ENCODE measurements at regions not wholly inside any gene's neighbourhood (a gene's known extent, or its start where the extent isn't known, plus 50 kb on each side); places are given as distances from the start of the nearest gene placed in this dataset.

DNA sequence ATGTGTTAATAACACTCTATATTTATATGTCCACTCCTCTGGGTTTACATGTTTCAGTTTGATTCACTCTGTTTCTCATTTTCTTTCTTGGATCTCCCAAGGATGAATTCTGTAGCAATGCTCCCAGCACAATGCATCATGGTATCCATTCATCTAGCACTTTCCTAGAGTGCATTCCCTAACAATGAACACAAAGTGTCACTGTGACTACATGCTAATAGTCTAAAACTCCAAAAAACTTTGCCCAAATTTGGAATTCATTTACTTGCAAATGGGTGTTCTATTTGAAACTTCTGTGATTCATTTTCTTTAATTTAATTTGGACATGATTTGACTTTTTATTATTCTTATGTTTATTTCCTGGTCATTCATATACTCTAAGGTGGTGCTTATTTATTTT lies 286.3 kb downstream of the POU4F1 start:
- POLR2A ChIA-PET = no interaction called here
- Histone ChIP-seq H3K4me3 (ENCODE audit: low read length) (no peak overlapping the region), H3K27me3 (ENCODE audit: insufficient read depth, low read length, poor library complexity, severe bottlenecking) (no peaks in the 10 kb centered on the region), H3K9me3 (ENCODE audit: low read length) (no peaks in the 10 kb centered on the region), H3K4me1 (ENCODE audit: insufficient read depth, low read length) (no peaks in the 10 kb centered on the region), H3K36me3 (ENCODE audit: insufficient read depth, low read length) (no peaks in the 10 kb centered on the region), H3K27ac (ENCODE audit: low read depth, low read length) (no peak overlapping the region)
- Mint-ChIP-seq H3K4me1 (no peaks in the 10 kb centered on the region), H3K9me3 (no peaks in the 10 kb centered on the region), H3K27ac (no peak overlapping the region), H3K27me3 (peaks cover 0 to 2% of the 10 kb centered on the region in 2 donors), H3K4me3 (no peak overlapping the region), H3K36me3 (no peaks in the 10 kb centered on the region)
- CTCF ChIA-PET = no interaction called here
- no peak for DNase-seq

DNA sequence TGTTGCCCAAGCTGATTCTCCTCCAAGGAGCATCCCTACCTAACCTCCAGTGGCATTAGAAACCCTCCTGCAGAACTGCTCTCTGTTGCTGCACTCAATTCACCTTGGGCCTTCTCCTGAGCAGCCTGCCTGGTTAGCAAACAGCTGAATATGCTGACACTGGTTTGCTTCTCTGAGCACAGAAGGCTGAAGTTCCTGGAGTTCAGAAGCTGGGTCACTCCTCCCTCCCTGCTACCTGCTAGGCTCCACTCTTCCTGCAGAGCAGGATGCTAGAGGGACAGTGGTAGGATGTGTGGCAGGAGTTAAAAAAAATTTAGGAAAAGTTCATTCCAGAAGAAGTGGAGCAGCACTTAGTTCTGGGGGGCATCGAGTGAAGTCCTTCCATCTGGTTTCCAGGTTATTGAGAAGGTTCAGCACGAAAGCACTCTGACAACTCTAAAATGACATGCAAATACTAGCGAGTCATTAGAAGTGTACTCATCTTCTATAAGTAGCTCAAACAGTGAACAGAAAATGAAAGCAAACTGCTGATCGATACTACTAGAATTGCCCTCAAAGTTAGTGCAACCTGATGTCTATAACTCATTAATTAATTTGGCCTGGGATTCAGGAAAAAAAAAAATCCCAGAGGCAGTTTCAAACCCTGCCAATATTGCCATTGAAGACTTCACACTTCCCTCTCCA lies 293.7 kb downstream of the POU4F1 start:
- no peak overlapping the region for H3K27ac ChIP-seq (ENCODE audit: low read depth, low read length)
- no peak for DNase-seq
- Mint-ChIP-seq H3K4me3 (no peak overlapping the region), H3K9me3 (peaks cover 0 to 2% (median 0%) of the 10 kb centered on the region in 5 donors), H3K27me3 (no peaks in the 10 kb centered on the region), H3K27ac (no peak overlapping the region), H3K4me1 (no peaks in the 10 kb centered on the region), H3K36me3 (no peaks in the 10 kb centered on the region)
- H3K9me3 ChIP-seq (ENCODE audit: low read length) = no peaks in the 10 kb centered on the region
- no peaks in the 10 kb centered on the region for H3K27me3 ChIP-seq (ENCODE audit: insufficient read depth, low read length, poor library complexity, severe bottlenecking)
- no peaks in the 10 kb centered on the region for H3K36me3 ChIP-seq (ENCODE audit: insufficient read depth, low read length)
- no peaks in the 10 kb centered on the region for H3K4me1 ChIP-seq (ENCODE audit: insufficient read depth, low read length)
- H3K4me3 ChIP-seq (ENCODE audit: low read length) = no peak overlapping the region
- ChIA-PET CTCF (no interaction called here), POLR2A (no interaction called here)

GRCh38 chr13:78306519-78307206 lies 296.7 kb downstream of the POU4F1 start:
- ChIA-PET POLR2A (no interaction called here), CTCF (no interaction called here)
- no peak for DNase-seq
- H3K27ac Mint-ChIP-seq = no peak overlapping the region
- Histone ChIP-seq H3K4me1 (ENCODE audit: insufficient read depth, low read length) (no peaks in the 10 kb centered on the region), H3K36me3 (ENCODE audit: insufficient read depth, low read length) (no peaks in the 10 kb centered on the region), H3K9me3 (ENCODE audit: low read length) (no peaks in the 10 kb centered on the region), H3K27me3 (ENCODE audit: insufficient read depth, low read length, poor library complexity, severe bottlenecking) (no peaks in the 10 kb centered on the region), H3K27ac (ENCODE audit: low read depth, low read length) (no peak overlapping the region), H3K4me3 (ENCODE audit: low read length) (no peak overlapping the region)
- H3K4me3 Mint-ChIP-seq = no peak overlapping the region
- no peaks in the 10 kb centered on the region for H3K36me3 Mint-ChIP-seq
- H3K4me1 Mint-ChIP-seq = no peaks in the 10 kb centered on the region
- H3K27me3 Mint-ChIP-seq = no peaks in the 10 kb centered on the region
- peaks cover 0 to 2% (median 0%) of the 10 kb centered on the region in 5 donors for H3K9me3 Mint-ChIP-seq

GRCh38 chr13:78305171-78305570 lies 298.2 kb downstream of the POU4F1 start:
- H3K4me1 Mint-ChIP-seq = no peaks in the 10 kb centered on the region
- no peak overlapping the region for H3K27ac ChIP-seq (ENCODE audit: low read depth, low read length)
- H3K9me3 ChIP-seq (ENCODE audit: low read length) = no peaks in the 10 kb centered on the region
- H3K27me3 Mint-ChIP-seq = no peaks in the 10 kb centered on the region
- ChIA-PET POLR2A (no interaction called here), CTCF (no interaction called here)
- no peaks in the 10 kb centered on the region for H3K36me3 ChIP-seq (ENCODE audit: insufficient read depth, low read length)
- no peak for DNase-seq
- H3K4me1 ChIP-seq (ENCODE audit: insufficient read depth, low read length) = no peaks in the 10 kb centered on the region
- H3K4me3 Mint-ChIP-seq = no peak overlapping the region
- H3K36me3 Mint-ChIP-seq = no peaks in the 10 kb centered on the region
- H3K27me3 ChIP-seq (ENCODE audit: insufficient read depth, low read length, poor library complexity, severe bottlenecking) = no peaks in the 10 kb centered on the region
- H3K9me3 Mint-ChIP-seq = peaks cover 0 to 2% (median 0%) of the 10 kb centered on the region in 5 donors
- no peak overlapping the region for H3K27ac Mint-ChIP-seq
- H3K4me3 ChIP-seq (ENCODE audit: low read length) = no peak overlapping the region

DNA sequence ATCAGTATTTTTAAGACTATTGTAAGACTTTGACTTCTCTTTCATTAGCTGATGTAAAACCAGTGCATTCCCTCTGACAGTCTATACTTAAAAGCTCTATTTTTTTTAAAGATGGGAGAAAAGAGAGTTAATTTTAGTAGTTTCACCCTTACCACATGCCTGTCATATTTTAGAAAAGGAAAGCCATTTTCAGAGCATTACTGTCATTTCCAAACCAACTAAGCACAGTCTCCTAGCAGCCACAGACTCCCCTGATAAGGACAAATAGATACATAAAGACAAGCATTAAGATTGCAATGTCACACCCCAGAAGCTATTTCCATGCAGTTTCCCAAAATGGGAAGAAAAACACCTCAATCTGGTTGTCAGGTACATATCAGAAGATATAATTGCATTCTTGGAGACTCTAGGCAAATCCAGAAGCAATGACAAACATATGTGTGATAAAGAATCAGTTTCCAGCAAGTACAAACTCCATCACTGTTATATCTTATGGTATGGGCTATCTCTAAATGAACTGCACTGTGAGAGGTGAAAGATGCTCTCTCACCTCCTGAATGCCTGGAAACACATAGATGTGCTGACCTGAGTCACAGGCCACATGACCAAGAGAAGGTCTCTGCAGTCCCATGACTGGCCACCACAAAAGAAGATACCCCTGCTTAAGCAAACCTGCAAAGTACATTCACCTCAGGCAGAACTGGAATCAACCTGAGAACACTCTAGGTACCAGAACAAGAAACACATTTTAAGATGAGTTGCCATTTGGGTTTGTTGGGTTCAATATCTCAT lies 303.3 kb downstream of the POU4F1 start:
- POLR2A ChIA-PET = no interaction called here
- H3K36me3 Mint-ChIP-seq = no peaks in the 10 kb centered on the region
- Histone ChIP-seq H3K27me3 (ENCODE audit: insufficient read depth, low read length, poor library complexity, severe bottlenecking) (no peaks in the 10 kb centered on the region), H3K9me3 (ENCODE audit: low read length) (no peaks in the 10 kb centered on the region), H3K4me1 (ENCODE audit: insufficient read depth, low read length) (no peaks in the 10 kb centered on the region), H3K4me3 (ENCODE audit: low read length) (no peak overlapping the region), H3K27ac (ENCODE audit: low read depth, low read length) (no peak overlapping the region), H3K36me3 (ENCODE audit: insufficient read depth, low read length) (no peaks in the 10 kb centered on the region)
- no peaks in the 10 kb centered on the region for H3K4me1 Mint-ChIP-seq
- H3K27me3 Mint-ChIP-seq = no peaks in the 10 kb centered on the region
- no peak overlapping the region for H3K27ac Mint-ChIP-seq
- H3K4me3 Mint-ChIP-seq = no peak overlapping the region
- H3K9me3 Mint-ChIP-seq = no peaks in the 10 kb centered on the region
- CTCF ChIA-PET = no interaction called here
- DNase-seq = no peak

- H3K4me1 ChIP-seq (ENCODE audit: insufficient read depth, low read length) = no peaks in the 10 kb centered on the region
- H3K9me3 ChIP-seq (ENCODE audit: low read length) = no peaks in the 10 kb centered on the region
- no peaks in the 10 kb centered on the region for H3K27me3 Mint-ChIP-seq
- ChIA-PET POLR2A (no interaction called here), CTCF (no interaction called here)
- no peaks in the 10 kb centered on the region for H3K4me1 Mint-ChIP-seq
- H3K27me3 ChIP-seq (ENCODE audit: insufficient read depth, low read length, poor library complexity, severe bottlenecking) = no peaks in the 10 kb centered on the region
- H3K9me3 Mint-ChIP-seq = no peaks in the 10 kb centered on the region
- no peak overlapping the region for H3K4me3 Mint-ChIP-seq
- H3K36me3 Mint-ChIP-seq = no peaks in the 10 kb centered on the region
- no peak overlapping the region for H3K27ac ChIP-seq (ENCODE audit: low read depth, low read length)
- no peak overlapping the region for H3K27ac Mint-ChIP-seq
- DNase-seq = no peak
- no peaks in the 10 kb centered on the region for H3K36me3 ChIP-seq (ENCODE audit: insufficient read depth, low read length)
- no peak overlapping the region for H3K4me3 ChIP-seq (ENCODE audit: low read length)
These were observed 304.7 kb downstream of the POU4F1 start for GRCh38 chr13:78298657-78299056.

DNA sequence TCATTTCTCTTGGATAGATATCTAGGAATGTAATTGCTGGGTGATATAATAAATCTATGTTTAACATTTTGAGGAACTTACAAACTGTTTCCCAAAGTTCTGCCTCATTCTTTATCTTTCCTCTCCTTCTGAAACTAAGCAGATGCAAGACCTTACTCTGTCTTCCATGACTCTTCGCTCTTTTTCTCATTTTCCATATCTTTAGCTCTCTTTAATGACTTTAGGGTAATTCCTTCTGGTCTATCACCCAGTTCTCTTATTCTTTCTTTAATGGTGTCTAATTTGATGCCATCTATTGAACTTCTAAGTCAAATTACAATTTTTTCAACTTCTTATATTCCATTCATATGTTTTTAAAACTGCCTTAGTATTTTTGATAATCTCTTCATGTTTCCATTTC lies 316.6 kb downstream of the POU4F1 start:
- ChIA-PET POLR2A (no interaction called here), CTCF (no interaction called here)
- peaks cover 0 to 2% of the 10 kb centered on the region in 2 donors for H3K27me3 Mint-ChIP-seq
- Histone ChIP-seq H3K4me3 (ENCODE audit: low read length) (no peak overlapping the region), H3K9me3 (ENCODE audit: low read length) (no peaks in the 10 kb centered on the region), H3K4me1 (ENCODE audit: insufficient read depth, low read length) (no peaks in the 10 kb centered on the region), H3K36me3 (ENCODE audit: insufficient read depth, low read length) (no peaks in the 10 kb centered on the region), H3K27ac (ENCODE audit: low read depth, low read length) (no peak overlapping the region), H3K27me3 (ENCODE audit: insufficient read depth, low read length, poor library complexity, severe bottlenecking) (no peaks in the 10 kb centered on the region)
- H3K36me3 Mint-ChIP-seq = no peaks in the 10 kb centered on the region
- no peak for DNase-seq
- H3K4me1 Mint-ChIP-seq = no peaks in the 10 kb centered on the region
- peaks cover 4 to 22% (median 11%) of the 10 kb centered on the region in 5 donors for H3K9me3 Mint-ChIP-seq
- H3K27ac Mint-ChIP-seq = no peak overlapping the region
- no peak overlapping the region for H3K4me3 Mint-ChIP-seq

DNA sequence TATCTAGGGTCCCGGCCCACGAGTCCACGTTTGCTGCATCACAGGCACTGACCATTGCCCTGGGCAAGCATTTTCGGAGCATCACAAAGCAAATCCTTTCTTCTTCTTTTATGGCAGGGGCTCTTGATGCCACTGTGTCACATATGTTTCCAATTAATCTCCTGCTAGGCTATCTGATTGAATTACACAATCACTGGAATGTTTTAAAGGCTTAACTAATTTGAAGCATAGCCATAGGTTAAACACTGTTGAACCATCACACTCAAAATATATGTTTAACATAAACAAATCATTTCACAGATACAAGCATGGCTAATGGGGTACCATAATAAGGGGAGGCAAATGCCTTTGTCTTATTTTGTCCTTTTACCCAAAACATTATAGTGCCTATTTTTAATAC lies 338.3 kb downstream of the POU4F1 start:
- Mint-ChIP-seq H3K4me1 (no peaks in the 10 kb centered on the region), H3K9me3 (peaks cover 0 to 6% (median 0%) of the 10 kb centered on the region in 5 donors), H3K27me3 (no peaks in the 10 kb centered on the region), H3K27ac (no peak overlapping the region), H3K36me3 (no peaks in the 10 kb centered on the region), H3K4me3 (no peak overlapping the region)
- H3K27ac ChIP-seq (ENCODE audit: low read depth, low read length) = no peak overlapping the region
- no peaks in the 10 kb centered on the region for H3K4me1 ChIP-seq (ENCODE audit: insufficient read depth, low read length)
- no peaks in the 10 kb centered on the region for H3K27me3 ChIP-seq (ENCODE audit: insufficient read depth, low read length, poor library complexity, severe bottlenecking)
- no peaks in the 10 kb centered on the region for H3K9me3 ChIP-seq (ENCODE audit: low read length)
- no peak for DNase-seq
- ChIA-PET CTCF (no interaction called here), POLR2A (no interaction called here)
- H3K4me3 ChIP-seq (ENCODE audit: low read length) = no peak overlapping the region
- no peaks in the 10 kb centered on the region for H3K36me3 ChIP-seq (ENCODE audit: insufficient read depth, low read length)
